ENCODE measurements at regions not wholly inside any gene's neighbourhood (a gene's known extent, or its start where the extent isn't known, plus 50 kb on each side); places are given as distances from the start of the nearest gene placed in this dataset.

GRCh38 chr15:70490148-70490837 is 273.1 kb downstream of the UACA start:
- ChIA-PET POLR2A (interaction anchor here (0.6 to 1.2 kb wide), 3 partner anchors 51 to 986 kb away, joined by 3 read pairs; no protein-coding TSS in a partner anchor), CTCF (ENCODE audit: low intra/inter-chr PET ratio) (no interaction called here)
- WGBS (ENCODE audit: insufficient coverage, low coverage, missing lambda C conversion rate), result 6% methylated on average over 11 of the region's 11 CpGs
- ATAC-seq (no peak), DNase-seq (ENCODE audit: extremely low read depth in 1 of 4, low spot score in 3 of 4) (no peak), FAIRE-seq (no peak)
- H3K36me3 ChIP-seq (ENCODE audit: control insufficient read depth, insufficient read depth, low read length), result no peaks in the 10 kb centered on the region
- no peak overlapping the region for H3K27ac ChIP-seq (ENCODE audit: extremely low read depth, low read depth, low read length)
- peak; percentile 43 for TF ChIP-seq RBM25 (IDR thresholded peaks at IDR 0.05; ENCODE audit: low read depth, low read length, severe bottlenecking)
- TF ChIP-seq BCOR (IDR thresholded peaks at IDR 0.05), result peak; percentile 44; the same call in 1 of the 2 replicates
- no peak for TF ChIP-seq SNRNP70 (optimal IDR thresholded peaks at IDR 0.05; ENCODE audit: low read depth, low read length)
- no peak for TF ChIP-seq SRSF7 (optimal IDR thresholded peaks at IDR 0.05; ENCODE audit: low read depth, low read length)
- no peak for TF ChIP-seq HMBOX1 (IDR thresholded peaks at IDR 0.05)
- TF ChIP-seq ADNP (tag; IDR thresholded peaks at IDR 0.05), result peak; percentile 66; the same call in 1 of the 2 replicates
- peak in 1 of 2 experiments; percentile 10; a peak in 1 of 4 replicates for TF ChIP-seq RCOR1 (IDR thresholded peaks at IDR 0.05; ENCODE audit: borderline replicate concordance in 1 of 2, low read depth in 2 of 2, low read length in 2 of 2)
- H2AFZ ChIP-seq (ENCODE audit: low read depth, low read length), result no peak overlapping the region
- BruUV-seq (replicated peaks), result no TSS peak
- peaks cover 0 to 5% of the 10 kb centered on the region in 2 experiments; a peak in 3 of 5 replicates for H3K4me1 ChIP-seq (replicated peaks in 1 of 2; ENCODE audit: control insufficient read depth in 2 of 2, insufficient read depth in 2 of 2, low read length in 2 of 2)
- H3K4me2 ChIP-seq (ENCODE audit: insufficient read depth, low read length), result no peak overlapping the region
- H3K79me2 ChIP-seq (ENCODE audit: control insufficient read depth, insufficient read depth, low read length), result no peaks in the 10 kb centered on the region
- no peaks in the 10 kb centered on the region for H3K9me1 ChIP-seq (ENCODE audit: control insufficient read depth, insufficient read depth, low read length)
- H3K4me3 ChIP-seq, result no peak overlapping the region
- in situ Hi-C loops (cut with MboI), result loop anchor here (25.0 kb wide), 1 partner anchor 753 kb away; no protein-coding TSS in a partner anchor
- intact Hi-C loops (cut with micrococcal nuclease), result no loop called here
- H3K27me3 ChIP-seq (ENCODE audit: control insufficient read depth in 2 of 2, insufficient read depth in 2 of 2, low read length in 2 of 2), result peaks cover 15 to 43% of the 10 kb centered on the region in 2 experiments; a peak in 4 of 5 replicates
- no peak overlapping the region for H3K9ac ChIP-seq (ENCODE audit: insufficient read depth in 1 of 2, low read depth in 2 of 2, low read length in 2 of 2)
- no peaks in the 10 kb centered on the region for H3K9me3 ChIP-seq (replicated peaks; ENCODE audit: control insufficient read depth, insufficient read depth, low read depth, low read length)
- peaks cover 10% of the 10 kb centered on the region; the same call in 1 of the 2 replicates for H4K20me1 ChIP-seq (replicated peaks; ENCODE audit: control insufficient read depth, insufficient read depth, low read length)
